ENCODE measurements at regions not wholly inside any gene's neighbourhood (a gene's known extent, or its start where the extent isn't known, plus 50 kb on each side); places are given as distances from the start of the nearest gene placed in this dataset.

GRCh38 chr2:147500229-147500628 is 344.6 kb upstream of the ACVR2A start:
- TF ChIP-seq RAD21 (IDR thresholded peaks at IDR 0.05; ENCODE audit: low read depth) (no peak), CTCF (IDR thresholded peaks at IDR 0.05 in 2 of 3, conservative IDR thresholded peaks at IDR 0.05 in 1 of 3; ENCODE audit: borderline replicate concordance in 1 of 3, insufficient read depth in 1 of 3, low read depth in 2 of 3, low read length in 2 of 3) (no peak), EZH2phosphoT487 (IDR thresholded peaks at IDR 0.05; ENCODE audit: borderline replicate concordance) (no peak), POLR2A (IDR thresholded peaks at IDR 0.05; ENCODE audit: borderline replicate concordance, extremely low read depth, insufficient read depth, insufficient read length) (no peak), REST (IDR thresholded peaks at IDR 0.05; ENCODE audit: low read depth) (no peak), POLR2AphosphoS5 (IDR thresholded peaks at IDR 0.05; ENCODE audit: low read depth, low read length) (no peak), ZBTB33 (IDR thresholded peaks at IDR 0.05; ENCODE audit: extremely low read depth, insufficient replicate concordance, low read length) (no peak), JUND (IDR thresholded peaks at IDR 0.05) (no peak), FOSL1 (IDR thresholded peaks at IDR 0.05; ENCODE audit: low read depth) (no peak), MAX (IDR thresholded peaks at IDR 0.05) (no peak), SRF (IDR thresholded peaks at IDR 0.05; ENCODE audit: low read depth) (no peak), EZH2 (IDR thresholded peaks at IDR 0.05) (no peak), TCF7L2 (IDR thresholded peaks at IDR 0.05; ENCODE audit: borderline replicate concordance, extremely low read depth, insufficient read depth, insufficient read length) (no peak), EGR1 (IDR thresholded peaks at IDR 0.05; ENCODE audit: low read depth) (no peak)
